Retinal pigment epithelial cell (primary cell): ENCODE measurements at regions not wholly inside any gene's neighbourhood (a gene's known extent, or its start where the extent isn't known, plus 50 kb on each side); places are given as distances from the start of the nearest gene placed in this dataset.

ENCODE experiments used
- DNase-seq: peaks from one replicate; pipeline ENCODE4 v3.0.0-alpha.2; 2010; ENCODE audit warnings: low read depth
- H3K4me3 ChIP-seq: 2 replicates; pipeline ENCODE4 v1.5.1; 2011; ENCODE audit warnings: mild to moderate bottlenecking, low read length, control low read depth, moderate library complexity
- TF ChIP-seq, protein P1 (sequence below): conservative IDR thresholded peaks from 2 replicates; pipeline ENCODE4 v1.5.1; 2011; ENCODE audit warnings: low read depth, low read length, control low read depth, inconsistent platforms

- H3K4me3 ChIP-seq = no peak overlapping the region
- TF ChIP-seq, protein P1, sequence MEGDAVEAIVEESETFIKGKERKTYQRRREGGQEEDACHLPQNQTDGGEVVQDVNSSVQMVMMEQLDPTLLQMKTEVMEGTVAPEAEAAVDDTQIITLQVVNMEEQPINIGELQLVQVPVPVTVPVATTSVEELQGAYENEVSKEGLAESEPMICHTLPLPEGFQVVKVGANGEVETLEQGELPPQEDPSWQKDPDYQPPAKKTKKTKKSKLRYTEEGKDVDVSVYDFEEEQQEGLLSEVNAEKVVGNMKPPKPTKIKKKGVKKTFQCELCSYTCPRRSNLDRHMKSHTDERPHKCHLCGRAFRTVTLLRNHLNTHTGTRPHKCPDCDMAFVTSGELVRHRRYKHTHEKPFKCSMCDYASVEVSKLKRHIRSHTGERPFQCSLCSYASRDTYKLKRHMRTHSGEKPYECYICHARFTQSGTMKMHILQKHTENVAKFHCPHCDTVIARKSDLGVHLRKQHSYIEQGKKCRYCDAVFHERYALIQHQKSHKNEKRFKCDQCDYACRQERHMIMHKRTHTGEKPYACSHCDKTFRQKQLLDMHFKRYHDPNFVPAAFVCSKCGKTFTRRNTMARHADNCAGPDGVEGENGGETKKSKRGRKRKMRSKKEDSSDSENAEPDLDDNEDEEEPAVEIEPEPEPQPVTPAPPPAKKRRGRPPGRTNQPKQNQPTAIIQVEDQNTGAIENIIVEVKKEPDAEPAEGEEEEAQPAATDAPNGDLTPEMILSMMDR = no peak
- no peak for DNase-seq
Observed at GRCh38 chr18:64271246-64271645, 122.4 kb upstream of the LINC00305 start.

DNA sequence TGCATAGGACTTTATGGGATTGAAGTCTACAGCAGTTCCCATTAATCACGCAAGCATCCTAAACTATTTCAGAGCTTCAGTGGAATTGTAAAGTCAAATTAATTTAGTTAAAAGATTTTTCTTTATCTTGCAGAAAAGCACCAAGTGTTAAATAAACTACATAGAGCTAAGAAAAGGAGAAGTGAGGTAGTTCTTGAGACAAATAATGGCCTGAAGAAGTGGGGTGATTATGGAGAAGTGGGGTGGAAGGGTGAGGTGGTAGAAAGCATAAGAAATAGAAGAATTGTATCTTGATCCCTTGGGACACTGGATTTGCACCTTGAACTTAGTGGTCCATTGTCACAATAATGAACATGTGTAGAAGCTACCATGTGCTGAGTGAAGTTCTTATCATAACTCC is 121.7 kb upstream of the LINC00305 start:
- TF ChIP-seq, protein P1 = no peak
- DNase-seq = no peak
- H3K4me3 ChIP-seq = no peak overlapping the region

GRCh38 chr18:64270121-64270520 is 121.2 kb upstream of the LINC00305 start:
- TF ChIP-seq, protein P1 = no peak
- no peak for DNase-seq
- H3K4me3 ChIP-seq = no peak overlapping the region

GRCh38 chr18:64264171-64264570 is 115.3 kb upstream of the LINC00305 start:
- H3K4me3 ChIP-seq = no peak overlapping the region
- TF ChIP-seq, protein P1 = no peak
- DNase-seq = no peak

DNA sequence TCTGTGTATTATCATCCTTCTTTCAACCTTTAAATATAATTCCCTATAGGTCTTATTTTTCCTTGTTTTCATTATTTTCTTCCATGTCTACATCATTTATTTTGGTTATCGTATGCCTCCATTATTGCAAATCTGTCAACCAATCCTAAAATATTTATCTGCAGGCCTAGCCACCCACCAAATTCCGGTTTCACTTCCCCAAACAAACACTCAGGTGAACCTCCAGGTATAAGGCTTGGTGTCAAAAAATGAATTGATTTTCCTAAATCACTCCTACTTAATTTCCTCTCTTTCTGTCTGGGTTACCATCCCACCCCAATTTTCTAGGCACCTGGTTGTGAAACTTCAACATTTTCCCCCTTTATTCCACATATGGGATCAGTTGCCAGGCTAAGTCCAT is 111.9 kb upstream of the LINC00305 start:
- TF ChIP-seq, protein P1 = no peak
- H3K4me3 ChIP-seq = no peak overlapping the region
- DNase-seq = no peak

GRCh38 chr18:64259871-64260270 is 111.0 kb upstream of the LINC00305 start:
- no peak for DNase-seq
- H3K4me3 ChIP-seq = no peak overlapping the region

GRCh38 chr18:64258111-64258650 is 109.3 kb upstream of the LINC00305 start:
- no peak overlapping the region for H3K4me3 ChIP-seq
- TF ChIP-seq, protein P1 = no peak
- no peak for DNase-seq

More at GRCh38 chr18:64259871-64260270, 111.0 kb upstream of the LINC00305 start:
- TF ChIP-seq, protein P1 = no peak
